Loucy (cell line): ENCODE measurements at regions not wholly inside any gene's neighbourhood (a gene's known extent, or its start where the extent isn't known, plus 50 kb on each side); places are given as distances from the start of the nearest gene placed in this dataset.

Experiments used
- H2AFZ ChIP-seq: fragments of 200-600 bp; sonication (generic); 2 replicates; pipeline ENCODE4 v1.6.0; 2016; ENCODE audit warnings: antibody characterized with exemption, mild to moderate bottlenecking, low read length, moderate library complexity
- H3F3A ChIP-seq: fragments of 200-600 bp; 2 replicates; pipeline ENCODE4 v1.6.0; 2016; ENCODE audit warnings: antibody characterized with exemption, low read depth, mild to moderate bottlenecking
- H3K27me3 ChIP-seq: fragments of 200-600 bp; sonication (generic); 2 replicates; pipeline ENCODE4 v1.6.1; 2014; ENCODE audit warnings: low read length, mild to moderate bottlenecking; ENCODE audit not compliant: insufficient read depth, poor library complexity, severe bottlenecking
- H3K36me3 ChIP-seq: fragments of 200-600 bp; sonication (generic); 2 replicates; pipeline ENCODE4 v1.6.1; 2016; ENCODE audit warnings: low read length; ENCODE audit not compliant: insufficient read depth
- H3K4me1 ChIP-seq: fragments of 200-600 bp; sonication (generic); 2 replicates; pipeline ENCODE4 v1.5.1; 2014; ENCODE audit warnings: low read length, mild to moderate bottlenecking; ENCODE audit not compliant: insufficient read depth, poor library complexity, severe bottlenecking
- H3K4me2 ChIP-seq: fragments of 200-600 bp; sonication (generic); 2 replicates; pipeline ENCODE4 v1.6.0; 2014; ENCODE audit warnings: antibody characterized with exemption, low read length, low read depth, mild to moderate bottlenecking; ENCODE audit not compliant: poor library complexity, severe bottlenecking
- H3K4me3 ChIP-seq: fragments of 200-600 bp; sonication (generic); 2 replicates; pipeline ENCODE4 v1.5.1; 2014; ENCODE audit warnings: low read length, mild to moderate bottlenecking, mixed read lengths; ENCODE audit not compliant: poor library complexity, severe bottlenecking
- H3K79me2 ChIP-seq: fragments of 200-600 bp; sonication (generic); 2 replicates; pipeline ENCODE4 v1.6.1; 2014; ENCODE audit warnings: low read length; ENCODE audit not compliant: insufficient read depth
- H3K9ac ChIP-seq: fragments of 200-600 bp; sonication (generic); 2 replicates; pipeline ENCODE4 v1.6.0; 2014; ENCODE audit warnings: mild to moderate bottlenecking, low read depth, low read length, moderate library complexity; ENCODE audit not compliant: poor library complexity, severe bottlenecking
- H3K9me2 ChIP-seq: fragments of 200-600 bp; sonication (generic); replicated peaks from 2 replicates; pipeline ENCODE4 v1.6.1; 2016; ENCODE audit warnings: low read depth, low read length, mixed read lengths
- H3K9me3 ChIP-seq: fragments of 200-600 bp; sonication (generic); 2 replicates; pipeline ENCODE4 v1.6.1; 2014; ENCODE audit warnings: mild to moderate bottlenecking, antibody characterized with exemption, low read length, low read depth; ENCODE audit not compliant: insufficient read depth
- H4K20me1 ChIP-seq: fragments of 200-600 bp; sonication (generic); 2 replicates; pipeline ENCODE4 v1.6.0; 2014; ENCODE audit warnings: antibody characterized with exemption, low read length, mild to moderate bottlenecking; ENCODE audit not compliant: insufficient read depth, poor library complexity, severe bottlenecking
- EZH2phosphoT487 ChIP-seq: fragments of 200-600 bp; IDR thresholded peaks from 2 replicates; pipeline ENCODE4 v1.6.1; 2018; ENCODE audit warnings: antibody characterized with exemption, mild to moderate bottlenecking, moderate library complexity, borderline replicate concordance
- TF ChIP-seq, protein P1 (sequence below): fragments of 200-600 bp; sonication (generic); conservative IDR thresholded peaks from 2 replicates; pipeline ENCODE4 v1.5.1; 2014; ENCODE audit warnings: mild to moderate bottlenecking, antibody characterized with exemption, low read length

DNA sequence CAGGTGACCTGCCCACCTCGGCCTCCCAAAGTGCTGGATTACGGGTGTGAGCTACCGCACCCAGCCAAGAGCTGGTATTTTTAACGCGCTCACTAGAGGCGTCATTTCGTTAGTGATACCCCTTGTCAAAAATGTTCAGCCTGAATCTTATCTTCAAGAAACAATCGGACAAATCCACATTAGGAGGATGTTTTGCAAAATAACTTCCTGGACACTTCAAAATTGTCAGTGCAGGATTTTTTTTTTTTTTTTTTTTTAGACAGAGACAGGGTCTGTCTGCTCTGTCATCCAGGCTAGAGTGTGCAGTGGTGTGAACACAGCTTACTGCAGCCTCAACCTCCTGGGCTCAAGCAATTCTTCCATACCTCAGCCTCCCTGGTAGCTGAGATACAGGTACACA, 63.0 kb downstream of the RMI2 start:
- no peaks in the 10 kb centered on the region for H3K27me3 ChIP-seq
- H3K4me3 ChIP-seq: no peak overlapping the region
- no peak overlapping the region for H3K9ac ChIP-seq
- no peaks in the 10 kb centered on the region for H3K36me3 ChIP-seq
- no peaks in the 10 kb centered on the region for H3F3A ChIP-seq
- H3K9me2 ChIP-seq: no peaks in the 10 kb centered on the region
- H2AFZ ChIP-seq: no peak overlapping the region
- H3K4me1 ChIP-seq: no peaks in the 10 kb centered on the region
- H3K79me2 ChIP-seq: no peaks in the 10 kb centered on the region
- no peak overlapping the region for H3K4me2 ChIP-seq
- H4K20me1 ChIP-seq: no peaks in the 10 kb centered on the region
- H3K9me3 ChIP-seq: no peaks in the 10 kb centered on the region
- no peak for TF ChIP-seq EZH2phosphoT487
- TF ChIP-seq, protein P1, sequence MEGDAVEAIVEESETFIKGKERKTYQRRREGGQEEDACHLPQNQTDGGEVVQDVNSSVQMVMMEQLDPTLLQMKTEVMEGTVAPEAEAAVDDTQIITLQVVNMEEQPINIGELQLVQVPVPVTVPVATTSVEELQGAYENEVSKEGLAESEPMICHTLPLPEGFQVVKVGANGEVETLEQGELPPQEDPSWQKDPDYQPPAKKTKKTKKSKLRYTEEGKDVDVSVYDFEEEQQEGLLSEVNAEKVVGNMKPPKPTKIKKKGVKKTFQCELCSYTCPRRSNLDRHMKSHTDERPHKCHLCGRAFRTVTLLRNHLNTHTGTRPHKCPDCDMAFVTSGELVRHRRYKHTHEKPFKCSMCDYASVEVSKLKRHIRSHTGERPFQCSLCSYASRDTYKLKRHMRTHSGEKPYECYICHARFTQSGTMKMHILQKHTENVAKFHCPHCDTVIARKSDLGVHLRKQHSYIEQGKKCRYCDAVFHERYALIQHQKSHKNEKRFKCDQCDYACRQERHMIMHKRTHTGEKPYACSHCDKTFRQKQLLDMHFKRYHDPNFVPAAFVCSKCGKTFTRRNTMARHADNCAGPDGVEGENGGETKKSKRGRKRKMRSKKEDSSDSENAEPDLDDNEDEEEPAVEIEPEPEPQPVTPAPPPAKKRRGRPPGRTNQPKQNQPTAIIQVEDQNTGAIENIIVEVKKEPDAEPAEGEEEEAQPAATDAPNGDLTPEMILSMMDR: no peak

- Histone ChIP-seq H3K4me3 (no peak overlapping the region), H3K9me3 (no peaks in the 10 kb centered on the region), H3K4me2 (no peak overlapping the region), H3K27me3 (no peaks in the 10 kb centered on the region), H3F3A (no peaks in the 10 kb centered on the region), H3K79me2 (no peaks in the 10 kb centered on the region), H3K9me2 (no peaks in the 10 kb centered on the region), H4K20me1 (no peaks in the 10 kb centered on the region), H3K9ac (no peak overlapping the region), H2AFZ (no peak overlapping the region), H3K36me3 (no peaks in the 10 kb centered on the region), H3K4me1 (no peaks in the 10 kb centered on the region)
- no peak for TF ChIP-seq EZH2phosphoT487
- TF ChIP-seq, protein P1: no peak
Observed at GRCh38 chr16:11409398-11409797, 64.1 kb downstream of the RMI2 start.

- no peaks in the 10 kb centered on the region for H4K20me1 ChIP-seq
- H3K4me2 ChIP-seq: no peak overlapping the region
- no peaks in the 10 kb centered on the region for H3K9me3 ChIP-seq
- no peak overlapping the region for H3K4me3 ChIP-seq
- no peaks in the 10 kb centered on the region for H3F3A ChIP-seq
- no peaks in the 10 kb centered on the region for H3K9me2 ChIP-seq
- H3K79me2 ChIP-seq: no peaks in the 10 kb centered on the region
- H3K4me1 ChIP-seq: no peaks in the 10 kb centered on the region
- H2AFZ ChIP-seq: no peak overlapping the region
- H3K9ac ChIP-seq: no peak overlapping the region
- H3K27me3 ChIP-seq: no peaks in the 10 kb centered on the region
- TF ChIP-seq, protein P1: no peak
- no peak for TF ChIP-seq EZH2phosphoT487
- no peaks in the 10 kb centered on the region for H3K36me3 ChIP-seq
Observed at GRCh38 chr16:11410376-11411058, 65.3 kb downstream of the RMI2 start.
